OCI-LY1 (cell line): ENCODE measurements at regions not wholly inside any gene's neighbourhood (a gene's known extent, or its start where the extent isn't known, plus 50 kb on each side); places are given as distances from the start of the nearest gene placed in this dataset.

Experiments used
- CTCF ChIP-seq: fragments of 200-600 bp; sonication (generic), shearing (Covaris generic); IDR thresholded peaks from 2 replicates; pipeline ENCODE4 v1.5.1; 2017; ENCODE audit warnings: mild to moderate bottlenecking, antibody characterized with exemption, low read length, moderate library complexity, mixed read lengths
- EZH2 ChIP-seq: fragments of 200-600 bp; sonication (generic), shearing (Covaris generic); IDR thresholded peaks from 2 replicates; pipeline ENCODE4 v1.8.0; 2017; ENCODE audit warnings: borderline replicate concordance, mixed run types, mild to moderate bottlenecking, antibody characterized with exemption, low read length, moderate library complexity, mixed read lengths

GRCh38 chr7:156515911-156516790, 124.4 kb upstream of the RNF32 start:
- TF ChIP-seq CTCF (no peak), EZH2 (no peak)
